Activated T-cell treated with anti-CD3 and anti-CD28 coated beads for 48 hours (primary cell): ENCODE measurements at regions not wholly inside any gene's neighbourhood (a gene's known extent, or its start where the extent isn't known, plus 50 kb on each side); places are given as distances from the start of the nearest gene placed in this dataset.

ENCODE experiments used
- DNase-seq: peaks from one replicate; pipeline ENCODE4 v3.0.0-alpha.2; 2020; ENCODE audit warnings: low read depth

DNA sequence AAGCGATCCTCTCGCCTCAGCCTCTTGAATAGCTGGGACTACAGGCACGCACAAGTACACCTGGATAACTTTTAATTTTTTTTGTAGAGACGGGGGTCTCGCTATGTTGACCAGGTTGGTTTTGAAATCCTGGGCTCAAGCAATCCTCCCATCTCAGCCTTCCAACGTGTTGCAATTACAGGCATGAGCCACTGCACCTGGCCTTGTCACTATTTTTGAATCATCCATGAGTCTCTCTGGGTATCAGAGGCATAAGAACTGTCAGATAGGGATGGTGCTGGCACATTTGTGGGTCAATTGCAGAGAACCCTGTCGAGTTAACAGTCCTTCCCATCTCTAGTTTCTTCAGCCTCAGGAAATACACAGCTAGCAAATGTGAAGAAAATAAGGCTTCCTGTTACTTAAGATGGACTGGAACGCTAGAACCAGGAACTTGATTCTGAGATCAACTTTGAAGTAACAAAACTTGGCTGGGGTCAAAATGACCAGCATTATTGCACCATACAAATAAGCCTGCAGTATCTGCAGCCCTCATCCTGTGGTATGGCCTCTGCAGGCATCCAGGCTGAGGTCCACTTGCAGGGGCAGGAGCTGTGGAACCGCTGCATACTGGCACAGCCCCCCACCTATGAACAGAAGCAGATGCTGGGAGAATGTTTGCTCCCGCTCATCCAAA, 124.3 kb upstream of the GADD45A start:
- DNase-seq: no peak

DNA sequence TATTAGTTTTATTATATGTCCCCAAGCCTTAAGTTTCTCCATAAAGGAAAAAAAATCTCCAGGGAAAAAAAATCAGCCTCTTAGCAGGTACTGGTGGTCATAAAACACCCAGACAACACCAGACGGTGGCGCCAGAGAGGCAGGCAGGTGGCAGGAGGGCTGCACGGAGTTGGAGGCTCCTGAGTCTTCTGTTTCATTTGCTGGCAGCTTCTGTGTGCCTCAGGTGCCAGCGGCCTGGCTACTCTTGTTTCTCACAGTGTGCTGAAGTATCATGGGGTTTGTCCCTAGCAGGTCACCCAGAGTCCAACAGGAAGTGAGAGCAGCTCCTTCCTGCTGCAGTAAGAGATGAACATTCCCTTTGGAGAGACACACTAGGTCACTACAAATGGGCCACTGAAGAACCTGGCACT, 123.3 kb upstream of the GADD45A start:
- DNase-seq: peak; percentile 75

DNA sequence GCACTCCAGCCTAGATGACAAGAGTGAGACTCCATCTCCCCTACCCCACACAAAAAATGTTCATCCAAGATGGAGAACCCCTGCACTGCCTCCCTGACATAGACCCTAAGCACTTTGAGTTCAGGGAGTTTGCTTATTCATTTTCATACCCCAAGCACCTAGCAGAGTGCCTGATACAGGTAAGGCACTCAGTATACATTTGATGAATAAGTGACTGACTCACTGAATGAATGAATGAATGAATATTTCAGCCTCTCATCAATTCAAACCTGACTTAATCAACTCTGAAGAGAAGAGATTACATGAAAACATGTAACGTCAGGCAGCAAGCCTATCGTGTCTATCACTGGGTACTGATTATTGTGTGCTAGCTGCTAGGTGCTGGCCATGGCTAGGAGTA, 121.3 kb upstream of the GADD45A start:
- no peak for DNase-seq

DNA sequence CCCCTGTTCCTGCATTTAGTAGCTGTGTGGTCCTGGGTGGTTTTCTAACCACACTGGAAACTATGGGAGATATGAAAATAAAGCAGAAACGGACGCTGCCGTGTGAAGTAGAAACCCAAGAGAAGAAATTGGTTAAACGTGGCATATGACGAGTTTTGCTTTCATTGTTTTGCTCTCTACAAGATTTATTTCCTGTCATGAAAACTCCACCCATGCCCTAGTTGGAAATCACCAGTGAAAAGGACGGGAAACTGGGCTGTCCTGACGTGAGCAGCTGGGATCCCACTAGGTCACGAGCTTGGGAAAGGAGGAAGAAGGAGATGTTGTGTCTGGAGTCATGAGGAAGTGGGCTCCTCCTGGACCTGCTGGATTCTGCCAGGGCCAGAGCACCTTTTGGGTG, 120.8 kb upstream of the GADD45A start:
- DNase-seq: no peak

DNA sequence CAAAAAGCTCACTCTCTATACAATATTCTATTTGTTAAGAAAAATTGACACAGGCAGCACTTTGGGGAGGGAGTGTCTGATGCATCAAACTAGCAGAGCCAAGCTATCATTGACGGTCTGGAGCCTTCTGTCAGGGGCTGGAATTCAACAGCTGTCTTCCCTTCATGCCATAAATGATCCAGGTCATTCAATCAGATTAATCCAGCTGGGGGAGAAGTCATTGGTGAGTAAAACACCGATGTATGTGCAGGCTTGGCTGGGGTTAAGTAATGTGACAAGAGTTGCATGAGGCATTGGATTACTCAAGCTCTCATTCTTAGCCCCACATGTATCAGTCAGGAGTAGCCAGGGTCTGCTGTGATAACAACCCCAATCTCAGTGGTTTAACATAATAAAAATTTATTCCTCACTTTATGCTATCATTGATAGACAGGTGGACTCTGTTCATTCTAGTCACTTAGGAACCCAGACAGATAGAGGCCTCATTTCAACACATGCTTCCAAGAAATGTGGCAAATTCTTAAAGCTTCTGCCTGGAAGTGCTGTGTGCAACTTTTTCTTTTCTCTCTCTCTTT, 118.1 kb upstream of the GADD45A start:
- no peak for DNase-seq

DNA sequence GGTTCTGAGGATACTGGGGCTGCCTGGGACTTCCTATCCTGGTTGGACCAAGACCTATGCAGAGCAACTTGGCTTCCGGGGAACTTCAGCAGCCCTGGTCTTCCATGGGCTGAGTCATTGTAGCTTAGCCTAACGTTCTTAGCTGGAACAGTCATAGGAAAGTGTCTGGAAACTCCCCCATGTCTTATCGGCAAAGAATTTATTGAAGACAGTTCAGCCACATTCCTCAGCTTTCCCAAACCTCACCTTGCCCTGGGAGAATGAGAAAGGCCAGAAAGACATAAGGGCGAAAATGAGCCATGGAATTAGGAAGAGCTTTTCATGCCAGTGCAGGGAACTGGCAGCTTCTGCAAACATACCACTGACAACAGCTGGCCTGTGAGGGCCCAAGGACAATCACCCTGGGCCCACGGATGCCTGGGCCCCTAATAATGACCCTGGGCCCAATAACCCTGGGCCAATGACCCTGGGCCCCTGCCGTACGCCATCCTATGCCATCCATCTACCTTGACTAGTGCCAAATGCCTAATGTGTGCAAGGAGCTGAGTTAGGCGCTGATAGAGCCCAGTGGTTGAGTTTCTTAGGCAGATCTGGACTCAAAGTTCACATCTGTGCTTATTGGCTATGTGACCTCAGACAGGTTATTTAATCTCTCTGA, 114.4 kb upstream of the GADD45A start:
- no peak for DNase-seq

DNA sequence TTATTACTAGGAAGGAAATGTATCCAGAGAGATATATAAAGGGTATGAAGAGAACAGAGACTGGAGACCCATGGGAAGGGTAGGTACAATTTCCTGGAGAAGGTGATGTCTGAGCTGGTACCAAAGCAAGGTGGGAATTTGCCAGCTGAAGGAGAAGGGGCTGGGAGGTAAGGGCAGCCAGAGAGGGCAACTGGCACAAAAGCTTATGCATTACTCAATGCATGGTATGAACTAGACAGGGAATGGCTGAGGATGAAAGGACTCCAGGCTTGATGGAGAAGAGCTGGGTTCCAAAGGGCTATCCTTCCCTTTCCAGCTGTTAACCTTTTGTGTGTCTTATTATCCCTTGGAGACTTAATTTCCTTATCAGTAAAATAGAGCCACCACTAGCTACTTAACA, 113.6 kb upstream of the GADD45A start:
- no peak for DNase-seq

DNA sequence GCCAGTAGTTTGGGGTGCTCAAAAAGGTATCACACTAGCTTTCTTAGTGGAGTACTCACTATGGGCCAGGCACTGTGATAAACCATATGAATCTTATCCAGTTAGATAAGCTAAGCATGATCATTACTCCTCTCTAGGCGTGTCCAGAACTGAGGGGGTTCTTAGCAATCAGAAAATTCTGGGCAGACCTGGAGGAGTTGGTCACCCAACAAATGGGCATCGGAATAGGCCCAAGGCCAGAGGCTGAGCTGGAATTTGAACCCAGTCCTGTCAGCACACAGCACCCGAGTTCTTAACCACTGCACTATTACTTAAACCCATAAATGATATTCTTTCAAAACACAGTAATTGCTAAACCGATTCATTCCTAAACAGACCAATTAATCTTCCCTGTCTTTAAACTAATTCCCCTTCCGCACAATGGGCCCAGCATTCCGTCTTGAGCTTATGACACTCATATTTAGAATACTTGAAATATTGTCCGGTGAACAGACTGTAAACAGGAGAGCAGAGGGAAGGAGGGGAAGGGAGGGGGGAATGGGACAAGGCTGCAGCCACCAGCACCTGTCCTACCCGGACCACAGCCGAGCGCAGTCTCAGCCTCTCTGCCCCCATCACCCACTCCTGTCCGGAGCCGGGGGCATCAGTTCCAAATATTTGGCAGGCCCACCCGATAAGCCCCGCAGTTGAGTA, 113.0 kb upstream of the GADD45A start:
- no peak for DNase-seq

DNA sequence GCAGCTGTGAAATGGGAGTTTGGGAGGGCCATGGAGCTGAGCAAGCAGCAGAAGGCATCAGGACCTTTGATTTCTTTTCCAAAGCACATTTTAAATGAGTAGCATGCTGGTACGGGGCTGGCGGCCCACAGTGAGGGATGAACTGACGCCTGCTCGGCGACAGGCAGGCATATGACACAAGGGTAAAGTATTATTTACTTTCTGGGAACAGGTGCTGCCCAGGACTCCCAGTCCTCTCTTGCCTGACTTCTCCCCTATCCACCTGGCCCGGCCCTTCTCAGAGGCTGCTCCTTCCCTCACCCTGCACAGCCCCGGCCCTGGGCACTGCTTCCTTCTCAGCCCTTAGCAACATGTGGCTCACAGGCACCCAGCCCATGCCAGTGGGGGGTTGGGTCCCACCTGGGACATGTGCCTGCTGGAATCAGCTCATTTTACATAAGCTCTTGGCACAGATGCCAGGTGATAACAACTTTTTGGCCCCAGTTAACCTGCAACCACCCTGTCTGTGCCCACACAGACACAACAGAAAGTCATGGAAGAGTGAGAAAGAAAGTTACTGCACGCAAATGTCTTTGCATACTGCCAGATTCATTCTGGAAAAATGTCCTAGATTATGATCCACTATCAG, 112.3 kb upstream of the GADD45A start:
- no peak for DNase-seq

DNA sequence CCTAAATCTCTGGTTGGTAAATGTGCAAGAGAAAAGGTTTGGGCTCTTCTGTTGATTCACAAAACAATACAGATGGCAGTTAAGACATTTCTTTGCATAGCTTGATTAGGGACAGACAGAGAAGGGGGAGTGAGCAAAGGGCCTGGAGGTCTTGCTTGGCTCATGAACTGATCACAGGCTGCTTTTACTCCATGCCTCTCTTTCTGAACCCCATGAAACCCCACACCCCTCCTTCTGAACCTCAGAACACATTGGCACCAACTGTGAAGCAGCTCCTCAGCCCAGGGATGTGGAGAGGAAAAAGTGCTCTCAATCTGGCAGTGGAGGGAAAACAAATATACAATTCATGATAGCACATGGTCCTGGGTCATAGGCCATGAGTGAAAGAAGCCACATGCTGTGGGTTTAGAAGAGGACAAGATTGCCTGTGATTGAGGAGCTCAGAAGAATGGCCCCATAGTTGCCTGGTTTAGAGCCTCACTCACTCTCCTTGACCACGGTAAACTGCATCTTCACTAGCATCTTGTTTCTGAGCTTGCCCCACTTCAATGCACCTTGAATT, 111.6 kb upstream of the GADD45A start:
- no peak for DNase-seq

DNA sequence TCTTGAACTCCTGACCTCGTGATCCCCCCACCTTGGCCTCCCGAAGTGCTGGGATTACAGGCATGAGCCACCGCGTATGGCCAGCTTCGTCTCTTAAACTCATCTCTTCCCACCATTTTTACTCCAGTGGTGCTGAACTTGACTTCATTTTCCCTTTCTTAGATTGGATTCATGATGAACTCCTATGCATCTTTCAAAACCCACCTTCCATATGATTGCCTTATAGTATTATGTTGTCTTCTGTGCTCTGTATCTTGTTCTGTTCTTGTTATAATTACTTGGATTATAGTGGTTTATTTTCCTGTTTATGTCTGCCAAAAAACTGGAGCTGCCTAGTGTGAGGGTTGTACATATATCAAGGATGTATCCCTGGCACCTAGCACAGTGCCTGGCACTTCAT, 110.8 kb upstream of the GADD45A start:
- no peak for DNase-seq

DNA sequence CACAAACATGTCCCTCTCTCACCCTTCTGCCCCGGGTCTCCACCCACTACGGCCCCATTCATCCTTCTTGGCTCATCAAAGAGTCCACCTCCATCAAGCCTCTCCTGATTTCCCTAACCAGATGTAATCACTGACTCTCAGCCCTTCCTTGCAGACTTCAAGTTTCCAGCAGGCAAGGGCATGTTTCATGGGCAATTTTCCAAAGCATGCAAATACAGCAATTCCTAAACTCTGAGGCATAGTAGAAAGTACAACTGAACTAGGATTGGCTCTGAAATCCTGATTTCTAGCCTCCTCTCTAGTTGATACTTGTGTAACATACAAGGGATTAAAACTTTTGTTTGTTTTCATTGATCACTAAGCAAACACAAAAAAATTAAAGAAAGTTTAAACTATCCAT, 109.1 kb upstream of the GADD45A start:
- no peak for DNase-seq

DNA sequence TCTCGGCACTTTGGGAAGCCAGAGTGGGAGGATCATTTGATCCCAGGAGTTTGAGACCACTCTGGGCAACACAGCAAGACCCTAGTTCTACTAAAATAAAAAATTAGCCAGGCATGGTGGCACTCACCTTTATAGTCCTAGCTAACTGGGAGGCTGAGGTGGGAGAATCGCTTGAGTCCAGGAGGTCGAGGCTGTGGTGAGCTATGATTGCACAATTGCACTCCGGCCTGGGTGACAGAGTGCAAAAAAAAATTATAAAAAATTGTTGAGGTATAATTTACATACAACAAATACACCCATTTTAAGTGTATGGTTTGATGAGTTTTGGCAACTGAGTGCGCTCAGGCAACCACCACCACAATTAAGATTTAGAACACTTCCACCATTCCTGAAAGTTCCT, 108.5 kb upstream of the GADD45A start:
- DNase-seq: no peak

DNA sequence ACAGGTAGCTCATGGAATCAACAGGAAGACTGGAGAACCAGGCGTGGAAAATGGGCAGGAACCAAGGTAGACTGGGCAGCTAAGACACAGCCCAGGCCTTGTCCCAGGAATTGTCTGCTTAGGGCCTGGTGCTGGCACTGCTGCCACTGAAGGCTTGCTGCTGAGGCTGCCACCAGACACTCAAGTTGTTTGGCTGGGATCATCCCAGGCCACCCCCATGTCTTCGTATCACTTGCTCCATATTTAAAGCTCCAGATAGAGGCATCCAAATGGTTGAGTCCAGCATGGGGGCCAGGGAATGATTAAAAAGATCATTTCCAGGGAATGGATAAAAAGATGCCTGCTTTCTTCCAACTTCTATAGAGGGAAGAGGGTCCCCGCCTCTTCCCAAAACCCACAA, 107.4 kb upstream of the GADD45A start:
- no peak for DNase-seq

DNA sequence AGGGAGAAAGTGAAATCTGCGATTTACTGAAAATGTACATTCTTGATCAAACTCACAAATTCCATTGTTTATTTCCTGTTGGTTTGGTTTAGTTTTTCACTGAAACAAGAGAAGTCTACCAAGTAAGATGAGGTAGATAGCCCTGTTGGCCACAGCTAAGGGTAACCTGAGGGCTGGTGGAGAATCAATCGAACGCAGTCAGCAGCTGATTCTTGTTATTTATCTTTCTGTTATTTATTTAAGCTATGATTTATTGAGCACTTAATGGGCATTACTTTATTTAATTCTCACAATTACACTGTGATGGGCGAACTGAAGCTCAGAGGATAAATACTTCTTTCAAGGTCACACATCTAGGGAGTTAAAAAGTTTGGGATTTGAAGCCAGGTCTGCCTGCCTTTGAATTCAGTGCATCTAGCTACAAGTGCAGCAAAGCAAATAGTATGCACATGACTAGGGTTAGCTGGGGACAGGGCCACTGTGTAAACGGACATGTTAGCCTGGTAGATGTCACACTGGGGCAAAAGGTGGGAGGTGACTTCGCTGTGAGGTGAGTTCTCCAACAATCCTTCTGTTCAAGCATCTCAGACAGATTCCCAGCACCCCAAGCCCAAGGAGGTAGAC, 106.5 kb upstream of the GADD45A start:
- DNase-seq: no peak

DNA sequence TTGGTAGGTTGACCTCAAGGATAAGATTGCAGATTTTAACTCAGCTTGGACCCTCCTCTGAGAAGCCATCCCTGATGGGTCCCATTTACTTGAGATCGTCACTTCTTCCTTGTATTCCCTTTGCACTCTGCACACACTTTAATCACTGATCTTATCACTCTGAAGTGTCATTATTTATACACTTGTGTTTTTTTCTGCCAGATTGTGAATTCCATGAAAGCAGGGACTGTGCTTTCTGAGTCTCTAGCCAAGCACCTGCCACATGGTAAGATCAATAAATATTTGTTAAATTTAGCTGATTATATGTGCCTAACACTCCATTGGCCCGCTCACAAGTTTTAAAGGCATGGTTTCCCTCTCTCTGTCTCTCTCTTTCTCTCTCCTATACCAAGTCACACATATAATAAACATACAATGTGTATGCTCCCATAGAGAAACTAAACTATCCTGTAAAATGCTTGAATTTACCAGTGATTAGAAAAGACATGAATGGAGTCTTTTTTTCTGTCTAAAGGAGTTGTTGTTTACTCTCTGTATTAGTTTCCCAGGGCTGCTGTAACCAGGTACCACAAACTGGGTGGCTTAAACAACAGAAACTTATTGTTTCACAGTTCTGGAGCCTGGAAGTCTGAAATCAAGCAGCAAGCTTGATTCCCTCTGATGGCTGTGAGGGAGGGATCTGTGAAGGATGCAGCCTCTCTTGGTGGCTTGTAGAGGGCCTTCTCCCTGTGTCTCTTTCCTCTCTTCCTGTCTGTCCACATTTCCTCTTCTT, 105.2 kb upstream of the GADD45A start:
- no peak for DNase-seq

DNA sequence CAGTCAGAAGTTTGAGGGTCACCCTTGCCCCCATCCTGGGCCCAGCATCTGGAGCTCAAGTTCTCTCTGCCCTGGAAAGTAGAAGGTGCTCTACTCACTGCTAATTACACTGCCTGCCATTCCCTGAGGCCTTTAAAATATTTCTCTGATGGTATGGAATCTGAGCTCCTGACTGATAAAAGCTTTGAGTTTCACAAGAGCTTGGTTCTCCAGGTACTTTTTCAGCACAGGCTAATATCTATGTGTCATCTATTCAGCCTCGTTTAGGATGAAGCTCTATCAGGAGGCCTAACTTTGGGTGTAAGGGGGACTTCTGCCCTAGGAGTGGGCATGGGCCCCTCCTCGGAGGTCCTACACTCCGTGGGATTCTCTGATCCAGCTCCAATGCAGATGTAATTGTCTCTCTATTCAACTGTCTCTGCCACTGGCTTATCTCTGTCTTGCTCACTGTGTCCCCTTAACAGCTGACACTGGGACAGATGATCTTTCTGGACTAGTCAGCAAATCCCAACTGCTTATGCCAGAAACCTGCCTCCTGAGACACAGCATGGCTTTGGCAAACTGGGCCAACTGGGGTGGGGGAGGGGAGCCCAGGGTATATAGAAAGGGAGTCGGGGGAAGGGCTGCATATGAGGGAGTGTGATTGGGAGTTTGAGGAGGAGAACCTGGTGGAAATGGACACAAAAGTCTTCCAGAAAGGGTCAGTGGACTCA, 104.2 kb upstream of the GADD45A start:
- DNase-seq: no peak

DNA sequence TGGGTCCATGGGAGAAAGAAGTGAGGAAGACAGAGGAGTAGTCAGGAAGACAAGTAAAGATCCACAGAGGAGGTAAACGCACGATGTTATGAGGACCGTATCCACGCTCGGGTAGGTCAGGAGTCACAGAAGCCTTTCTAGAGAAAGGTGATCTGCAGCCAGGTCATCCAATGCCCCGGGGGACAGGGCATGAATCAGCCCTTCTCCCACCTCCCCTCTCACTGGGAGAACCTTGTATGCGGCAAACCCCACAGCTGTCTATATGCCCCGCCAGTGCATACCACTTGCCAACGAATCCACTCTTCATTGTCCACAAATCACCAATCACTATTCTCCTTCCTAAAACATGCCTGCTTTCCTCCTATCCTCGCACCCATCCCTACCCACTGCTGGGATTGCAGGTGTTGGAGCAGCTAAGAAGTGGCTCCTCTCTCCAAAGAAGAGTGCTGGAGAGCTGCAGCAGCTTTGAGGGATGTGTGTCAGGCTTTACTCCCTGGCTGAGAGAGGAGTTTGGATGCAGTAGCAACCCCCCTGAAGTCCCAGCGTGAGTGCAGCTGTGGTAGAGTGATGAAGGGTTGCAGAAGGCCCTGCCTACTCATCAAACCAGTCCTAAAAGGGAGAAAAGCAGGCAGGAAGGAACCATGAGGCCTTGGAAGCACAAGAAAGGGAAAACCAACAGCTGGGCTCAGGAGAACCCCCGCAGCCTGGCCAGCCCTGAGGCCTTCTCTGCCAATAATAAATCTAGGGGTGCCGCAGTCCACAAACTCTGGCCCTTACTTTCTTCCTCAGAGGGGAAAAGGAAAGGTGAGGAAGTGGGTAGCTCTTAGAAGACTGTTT, 102.2 kb upstream of the GADD45A start:
- DNase-seq: no peak

DNA sequence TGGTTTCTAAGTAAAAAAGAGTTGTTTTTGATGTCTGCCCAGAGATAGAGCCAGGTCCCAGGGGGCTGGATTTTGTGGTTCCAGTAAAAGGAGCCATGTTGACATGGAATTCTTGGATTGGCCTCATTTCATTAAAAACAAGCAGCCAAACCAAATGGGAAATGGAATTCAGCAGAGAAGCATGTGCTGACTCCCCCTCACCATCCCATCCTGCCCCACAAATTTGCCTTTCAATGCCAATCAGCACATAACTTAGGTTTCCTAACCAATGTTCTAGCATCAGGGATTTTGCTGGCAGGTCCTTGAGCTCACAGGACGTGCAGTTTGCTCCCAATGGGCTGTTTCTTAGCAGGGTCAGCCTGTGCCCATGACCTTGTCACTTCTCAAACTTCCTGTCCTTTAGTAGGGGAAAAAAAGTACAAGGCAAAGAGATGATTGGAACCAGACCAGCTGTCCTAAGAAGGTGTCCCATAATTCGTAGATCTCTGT, 101.5 kb upstream of the GADD45A start:
- no peak for DNase-seq
